Jurkat, Clone E6-1 (cell line): ENCODE measurements at regions not wholly inside any gene's neighbourhood (a gene's known extent, or its start where the extent isn't known, plus 50 kb on each side); places are given as distances from the start of the nearest gene placed in this dataset.

ENCODE experiments used
- DNase-seq: peaks from one replicate; pipeline ENCODE4 v3.0.0-alpha.2; 2011; ENCODE audit warnings: low read depth, low spot score
- H3K4me3 ChIP-seq: 2 replicates; pipeline ENCODE4 v1.5.1; 2011; ENCODE audit warnings: mild to moderate bottlenecking, low read length, control low read depth, moderate library complexity

- H3K4me3 ChIP-seq = no peak overlapping the region
- DNase-seq = no peak
These were observed 1737.2 kb downstream of the MAT2B start for GRCh38 chr5:165242646-165243045.

GRCh38 chr5:165244407-165244806 is 1739.0 kb downstream of the MAT2B start:
- DNase-seq = no peak
- no peak overlapping the region for H3K4me3 ChIP-seq

GRCh38 chr5:165258197-165258771 is 1752.9 kb downstream of the MAT2B start:
- H3K4me3 ChIP-seq = no peak overlapping the region
- no peak for DNase-seq

- no peak for DNase-seq
- H3K4me3 ChIP-seq = no peak overlapping the region
These were observed 1755.0 kb downstream of the MAT2B start for GRCh38 chr5:165260426-165260825.

- DNase-seq = no peak
- no peak overlapping the region for H3K4me3 ChIP-seq
These were observed 1758.1 kb downstream of the MAT2B start for GRCh38 chr5:165263536-165263935.

- no peak for DNase-seq
- no peak overlapping the region for H3K4me3 ChIP-seq
These were observed 1761.5 kb downstream of the MAT2B start for GRCh38 chr5:165266939-165267338.

- no peak for DNase-seq
- no peak overlapping the region for H3K4me3 ChIP-seq
These were observed 1767.0 kb downstream of the MAT2B start for GRCh38 chr5:165272436-165272835.

- no peak for DNase-seq
- no peak overlapping the region for H3K4me3 ChIP-seq
These were observed 1772.2 kb downstream of the MAT2B start for GRCh38 chr5:165277661-165278060.

- DNase-seq = no peak
- H3K4me3 ChIP-seq = no peak overlapping the region
These were observed 1777.1 kb downstream of the MAT2B start for GRCh38 chr5:165282491-165282890.

- no peak for DNase-seq
- H3K4me3 ChIP-seq = no peak overlapping the region
These were observed 1781.3 kb downstream of the MAT2B start for GRCh38 chr5:165286692-165287091.

GRCh38 chr5:165290535-165290934 is 1785.1 kb downstream of the MAT2B start:
- no peak overlapping the region for H3K4me3 ChIP-seq
- no peak for DNase-seq

- DNase-seq = no peak
These were observed 1791.1 kb downstream of the MAT2B start for GRCh38 chr5:165296401-165297130.

GRCh38 chr5:165304193-165304827 is 1798.9 kb downstream of the MAT2B start:
- DNase-seq = no peak
- no peak overlapping the region for H3K4me3 ChIP-seq

More at GRCh38 chr5:165296401-165297130, 1791.1 kb downstream of the MAT2B start:
- H3K4me3 ChIP-seq = no peak overlapping the region

GRCh38 chr5:165305596-165305995 is 1800.2 kb downstream of the MAT2B start:
- no peak overlapping the region for H3K4me3 ChIP-seq
- DNase-seq = no peak

- no peak overlapping the region for H3K4me3 ChIP-seq
- DNase-seq = no peak
These were observed 1804.0 kb downstream of the MAT2B start for GRCh38 chr5:165309446-165309845.

GRCh38 chr5:165310031-165310430 is 1804.6 kb downstream of the MAT2B start:
- no peak overlapping the region for H3K4me3 ChIP-seq
- DNase-seq = no peak

- no peak for DNase-seq
- no peak overlapping the region for H3K4me3 ChIP-seq
These were observed 1816.5 kb downstream of the MAT2B start for GRCh38 chr5:165321912-165322311.

GRCh38 chr5:165325221-165325620 is 1819.8 kb downstream of the MAT2B start:
- DNase-seq = no peak
- H3K4me3 ChIP-seq = no peak overlapping the region

GRCh38 chr5:165327631-165328030 is 1822.2 kb downstream of the MAT2B start:
- no peak overlapping the region for H3K4me3 ChIP-seq
- DNase-seq = no peak

GRCh38 chr5:165328846-165329245 is 1823.4 kb downstream of the MAT2B start:
- H3K4me3 ChIP-seq = no peak overlapping the region
- DNase-seq = no peak
